Stomach (tissue), 8 donors: ENCODE measurements at regions not wholly inside any gene's neighbourhood (a gene's known extent, or its start where the extent isn't known, plus 50 kb on each side); places are given as distances from the start of the nearest gene placed in this dataset.

ENCODE experiments used
- DNase-seq, 2 donors: peaks; one replicate each; pipeline versions ENCODE4 v3.0.0 to v3.0.0-alpha.2; 2013 to 2019
- H3K27ac ChIP-seq, 5 donors: fragments of 200-600 bp in 4 of 5; sonication (generic) in 4 of 5; one replicate each; pipeline ENCODE4 v1.5.1; 2013 to 2019; ENCODE audit warnings: mild to moderate bottlenecking in 1 of 5, moderate library complexity in 1 of 5
- H3K27me3 ChIP-seq, 3 donors: fragments of 200-600 bp; sonication (generic); one replicate each; pipeline ENCODE4 v1.5.1; 2017 to 2019; ENCODE audit warnings: mixed run types in 1 of 3
- H3K36me3 ChIP-seq, 4 donors: fragments of 200-600 bp; sonication (generic); 1 replicate in 3 of 4; 2 replicates in 1 of 4; pipeline ENCODE4 v1.5.1; 2016 to 2019
- H3K4me1 ChIP-seq, 4 donors: fragments of 200-600 bp; sonication (generic); one replicate each; pipeline ENCODE4 v1.5.1; 2016 to 2019
- H3K4me3 ChIP-seq, 4 donors: fragments of 200-600 bp; sonication (generic) in 3 of 4; one replicate each; pipeline ENCODE4 v1.5.1; 2016 to 2019; ENCODE audit warnings: mild to moderate bottlenecking in 1 of 4
- H3K9me3 ChIP-seq, 4 donors: fragments of 200-600 bp; sonication (generic); one replicate each; pipeline ENCODE4 v1.5.1; 2016 to 2019
- CTCF ChIP-seq, 7 experiments: fragments of 450-650 bp in 4 of 7; fragments of 200-600 bp in 3 of 7; sonication (generic) in 3 of 7; IDR thresholded peaks; one replicate each; pipeline ENCODE4 v1.5.1; 2016 to 2019; ENCODE audit warnings: antibody characterized with exemption in 7 of 7, control low read depth in 2 of 7, mild to moderate bottlenecking in 1 of 7
- EP300 ChIP-seq: sonication (generic); formaldehyde crosslinking; IDR thresholded peaks from one replicate; pipeline ENCODE4 v1.6.1; 2017; ENCODE audit warnings: antibody characterized with exemption
- POLR2A ChIP-seq, 4 donors: fragments of 450-650 bp; IDR thresholded peaks; one replicate each; pipeline ENCODE4 v1.6.1; 2016; ENCODE audit warnings: antibody characterized with exemption in 4 of 4, control low read depth in 2 of 4, mild to moderate bottlenecking in 1 of 4, moderate library complexity in 1 of 4
- POLR2AphosphoS5 ChIP-seq, 3 donors: sonication (generic); formaldehyde crosslinking; IDR thresholded peaks; one replicate each; pipeline ENCODE4 v1.6.1; 2016; ENCODE audit warnings: antibody characterized with exemption in 3 of 3
- WGBS, 5 donors: extraction: QIAGEN DNeasy Blood & Tissue Kit in 3 of 5; methylation state at CpG; one replicate each; pipeline versions ENCODE4 v1.1.5 to v1.1.7; 2013 to 2018; 5-methylcytosine and 5-hydroxymethylcytosine counted together
- intact Hi-C: fragments of 100-400 bp; cut with DNase I; formaldehyde crosslinking; loops from one replicate; pipeline ENCODE4 v1.15.1; 2023; ENCODE audit warnings: low total_unique reads
- donor health status: healthy with polysubstance abuse.
- donor health status: Bipolar disorder and iron deficiency.
- donor health status: healthy.

GRCh38 chr3:87575550-87575949, 299.2 kb upstream of the POU1F1 start:
- Histone ChIP-seq H3K9me3 (no peaks in the 10 kb centered on the region), H3K4me1 (no peaks in the 10 kb centered on the region), H3K27ac (no peak overlapping the region), H3K4me3 (no peak overlapping the region), H3K36me3 (no peaks in the 10 kb centered on the region), H3K27me3 (no peaks in the 10 kb centered on the region)
- TF ChIP-seq CTCF (IDR thresholded peaks at IDR 0.05) (no peak), POLR2A (IDR thresholded peaks at IDR 0.05) (no peak), EP300 (no peak), POLR2AphosphoS5 (IDR thresholded peaks at IDR 0.05) (no peak)
- WGBS, 5 donors = 35 to 37% (median 36%) methylated on average over 5 of the region's 5 CpGs
- intact Hi-C loops = no loop called here
- DNase-seq = no peak

- 78 to 82% (median 80%) methylated on average over 5 of the region's 5 CpGs for WGBS, 5 donors
- no peak for TF ChIP-seq CTCF (IDR thresholded peaks at IDR 0.05)
- TF ChIP-seq EP300 = no peak
- no peak for TF ChIP-seq POLR2AphosphoS5 (IDR thresholded peaks at IDR 0.05)
- no peak for TF ChIP-seq POLR2A (IDR thresholded peaks at IDR 0.05)
- Histone ChIP-seq H3K27me3 (no peaks in the 10 kb centered on the region), H3K4me1 (no peaks in the 10 kb centered on the region), H3K9me3 (no peaks in the 10 kb centered on the region), H3K36me3 (no peaks in the 10 kb centered on the region), H3K4me3 (no peak overlapping the region), H3K27ac (no peak overlapping the region)
- no peak for DNase-seq
- intact Hi-C loops = no loop called here
Observed at GRCh38 chr3:87568331-87568730, 291.9 kb upstream of the POU1F1 start.

GRCh38 chr3:87564438-87564837, 288.1 kb upstream of the POU1F1 start:
- H3K4me3 ChIP-seq = no peak overlapping the region
- intact Hi-C loops = no loop called here

GRCh38 chr3:87563712-87564111, 287.3 kb upstream of the POU1F1 start:
- H3K9me3 ChIP-seq = peaks cover 0 to 4% (median 0%) of the 10 kb centered on the region in 4 donors
- no peaks in the 10 kb centered on the region for H3K27me3 ChIP-seq
- intact Hi-C loops = no loop called here
- 42 to 51% (median 48%) methylated on average over 4 of the region's 4 CpGs for WGBS, 5 donors
- H3K4me1 ChIP-seq = no peaks in the 10 kb centered on the region
- H3K36me3 ChIP-seq = no peaks in the 10 kb centered on the region
- TF ChIP-seq EP300 (no peak), CTCF (IDR thresholded peaks at IDR 0.05) (no peak), POLR2A (IDR thresholded peaks at IDR 0.05) (no peak), POLR2AphosphoS5 (IDR thresholded peaks at IDR 0.05) (no peak)
- H3K27ac ChIP-seq = no peak overlapping the region
- H3K4me3 ChIP-seq = no peak overlapping the region
- DNase-seq = no peak

More at GRCh38 chr3:87564438-87564837, 288.1 kb upstream of the POU1F1 start:
- Histone ChIP-seq H3K4me1 (no peaks in the 10 kb centered on the region), H3K27ac (no peak overlapping the region), H3K27me3 (no peaks in the 10 kb centered on the region), H3K9me3 (peaks cover 0 to 4% (median 0%) of the 10 kb centered on the region in 4 donors), H3K36me3 (no peaks in the 10 kb centered on the region)
- 34 to 61% (median 48%) methylated on average over 1 of the region's 1 CpG for WGBS, 5 donors
- TF ChIP-seq EP300 = no peak
- TF ChIP-seq CTCF (IDR thresholded peaks at IDR 0.05) = no peak
- no peak for DNase-seq
